Endothelial cell of umbilical vein (primary cell): ENCODE measurements at regions not wholly inside any gene's neighbourhood (a gene's known extent, or its start where the extent isn't known, plus 50 kb on each side); places are given as distances from the start of the nearest gene placed in this dataset.

Experiments used
- BruUV-seq: library from RNA; stranded (reverse); fragments of 400-500 nt; replicated peaks from 2 replicates; lab custom pipeline; 2021; lab: Mats Ljungman, UMichigan
- CTCF ChIA-PET: fragments of 300-600, 350-600 bp; sonication (Branson Sonifier 250); formaldehyde crosslinking; loops from one replicate; lab custom pipeline; 2021; ENCODE audit warnings: antibody characterized with exemption, inconsistent platforms; lab: Charles Lee
- POLR2A ChIA-PET: fragments of 300-600, 350-600 bp; sonication (Branson Sonifier 250); formaldehyde crosslinking; loops from one replicate; lab custom pipeline; 2021; ENCODE audit warnings: antibody characterized with exemption, inconsistent platforms; lab: Charles Lee
- DNase-seq: peaks from one replicate; pipeline ENCODE4 v3.0.0-alpha.2; 2011; ENCODE audit warnings: low read depth, low spot score
- FAIRE-seq: peaks from 2 replicates; lab custom pipeline; 2011; peaks lifted over from hg19 to GRCh38; lab: Jason Lieb, UNC
- H2AFZ ChIP-seq: 2 replicates; pipeline ENCODE4 v1.6.0; 2012; ENCODE audit warnings: low read depth, low read length, control low read depth, inconsistent platforms
- H3K27ac ChIP-seq: 2 replicates; pipeline ENCODE4 v1.5.1; 2011; ENCODE audit warnings: low read depth, mild to moderate bottlenecking, control low read depth, low read length, moderate library complexity; ENCODE audit not compliant: insufficient read depth
- H3K27me3 ChIP-seq, 2 experiments: 2 replicates each; pipeline versions ENCODE4 v1.6.0 to v1.6.1; 2011; ENCODE audit warnings: low read length in 2 of 2, mixed read lengths in 1 of 2; ENCODE audit not compliant: control insufficient read depth in 2 of 2, insufficient read depth in 2 of 2
- H3K36me3 ChIP-seq, 2 experiments: 2 replicates in 1 of 2; 3 replicates in 1 of 2; pipeline ENCODE4 v1.5.1; 2011; ENCODE audit warnings: low read length in 2 of 2, mild to moderate bottlenecking in 1 of 2, moderate library complexity in 1 of 2; ENCODE audit not compliant: control insufficient read depth in 2 of 2, insufficient read depth in 2 of 2; ENCODE audit errors: extremely low read depth in 1 of 2
- H3K4me1 ChIP-seq: 3 replicates; pipeline ENCODE4 v1.5.1; 2011; ENCODE audit warnings: mild to moderate bottlenecking, low read length; ENCODE audit not compliant: control insufficient read depth, insufficient read depth; ENCODE audit errors: extremely low read depth
- H3K4me2 ChIP-seq: 2 replicates; pipeline ENCODE4 v1.6.1; 2011; ENCODE audit warnings: low read length, control low read depth, mixed read lengths; ENCODE audit not compliant: insufficient read depth
- H3K4me3 ChIP-seq, 3 experiments: fragments of 200-600 bp in 1 of 3; sonication (generic), shearing (Covaris generic) in 1 of 3; replicated peaks in 1 of 3; 2 replicates each; pipeline ENCODE4 v1.5.1; 2011 to 2016; ENCODE audit warnings: control low read depth in 3 of 3, low read length in 3 of 3, mild to moderate bottlenecking in 2 of 3, inconsistent platforms in 1 of 3, low read depth in 1 of 3, moderate library complexity in 1 of 3; ENCODE audit not compliant: insufficient read depth in 1 of 3
- H3K79me2 ChIP-seq: 2 replicates; pipeline ENCODE4 v1.6.0; 2012; ENCODE audit warnings: low read length, inconsistent platforms; ENCODE audit not compliant: control insufficient read depth, insufficient read depth
- H3K9ac ChIP-seq: replicated peaks from 2 replicates; pipeline ENCODE3; 2011; ENCODE audit warnings: low read length, control low read depth; ENCODE audit not compliant: insufficient read depth; ENCODE audit errors: extremely low read depth
- H3K9me1 ChIP-seq: replicated peaks from 3 replicates; pipeline ENCODE4 v1.6.0; 2011; ENCODE audit warnings: mild to moderate bottlenecking, low read length; ENCODE audit not compliant: control insufficient read depth, insufficient read depth; ENCODE audit errors: extremely low read depth
- H3K9me3 ChIP-seq: replicated peaks from 2 replicates; pipeline ENCODE4 v1.5.1; 2012; ENCODE audit warnings: low read length, inconsistent platforms; ENCODE audit not compliant: control insufficient read depth, insufficient read depth
- H4K20me1 ChIP-seq: replicated peaks from 2 replicates; pipeline ENCODE3; 2011; ENCODE audit warnings: mild to moderate bottlenecking, low read length; ENCODE audit not compliant: control insufficient read depth, insufficient read depth; ENCODE audit errors: extremely low read depth
- EZH2 ChIP-seq: IDR thresholded peaks from 2 replicates; pipeline ENCODE4 v1.6.1; 2012; ENCODE audit warnings: borderline replicate concordance, low read depth, mild to moderate bottlenecking, moderate library complexity, low read length, inconsistent platforms; ENCODE audit not compliant: severe bottlenecking
- FOS ChIP-seq: IDR thresholded peaks from 2 replicates; pipeline ENCODE4 v1.6.1; 2011; ENCODE audit warnings: mild to moderate bottlenecking, low read length, moderate library complexity, borderline replicate concordance; ENCODE audit not compliant: insufficient read depth
- GATA2 ChIP-seq: IDR thresholded peaks from 2 replicates; pipeline ENCODE4 v1.7.0; 2011; ENCODE audit warnings: low read depth, mild to moderate bottlenecking, moderate library complexity, mixed read lengths, low read length; ENCODE audit not compliant: insufficient read length, insufficient read depth
- MYC ChIP-seq: IDR thresholded peaks from one replicate; pipeline ENCODE4 v1.6.1; 2011; ENCODE audit warnings: mild to moderate bottlenecking, low read depth, low read length
- POLR2A ChIP-seq: IDR thresholded peaks from 2 replicates; pipeline ENCODE4 v1.6.1; 2012; ENCODE audit warnings: low read depth, mild to moderate bottlenecking, control low read depth, low read length
- POLR2AphosphoS5 ChIP-seq: IDR thresholded peaks from 2 replicates; pipeline ENCODE4 v1.6.1; 2012; ENCODE audit warnings: low read depth, mild to moderate bottlenecking, control low read depth, low read length, moderate library complexity; ENCODE audit not compliant: insufficient read depth
- dilution Hi-C: fragments of 300-500 bp; cut with MboI; formaldehyde crosslinking; loops from one replicate; pipeline ENCODE4 v1.15.0; 2019; ENCODE audit warnings: low sequenced_read_pairs; ENCODE audit not compliant: extremely low pct_ligation_motif_present
- intact Hi-C: fragments of 100-400 bp; cut with micrococcal nuclease; formaldehyde crosslinking; loops from one replicate; pipeline ENCODE4 v1.10.0; 2022
- TF ChIP-seq, protein P1 (sequence below): IDR thresholded peaks from 2 replicates; pipeline ENCODE4 v1.6.1; 2011; ENCODE audit not compliant: insufficient read depth, insufficient read length
- TF ChIP-seq, protein P2 (sequence below), 2 donors: IDR thresholded peaks; 1 replicate in 1 of 2; 2 replicates in 1 of 2; pipeline ENCODE4 v1.5.1; 2011; ENCODE audit warnings: low read length in 2 of 2, mild to moderate bottlenecking in 2 of 2, moderate library complexity in 2 of 2, control low read depth in 1 of 2, inconsistent platforms in 1 of 2, low read depth in 1 of 2; ENCODE audit not compliant: insufficient read depth in 1 of 2; ENCODE audit errors: extremely low read depth in 1 of 2

DNA sequence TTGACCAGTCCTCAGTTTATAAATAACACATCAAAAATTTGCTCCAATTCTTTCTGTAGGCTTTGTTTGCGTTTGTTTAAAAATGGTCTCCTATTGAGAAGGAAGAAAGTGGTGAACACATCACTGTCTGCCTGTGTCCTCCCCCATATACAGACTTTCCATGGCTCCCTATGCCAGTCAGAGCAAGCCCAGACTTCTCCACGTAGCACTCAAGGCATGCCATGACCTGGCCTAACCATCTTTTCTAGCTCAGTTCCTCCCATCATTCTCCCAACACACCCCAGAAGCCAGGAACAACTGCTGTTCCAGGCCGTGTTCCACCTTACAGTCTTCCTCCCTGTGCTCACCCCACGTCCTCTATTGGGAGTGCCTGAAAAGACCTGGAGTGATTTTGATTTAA is 129.6 kb upstream of the ZNF618 start:
- TF ChIP-seq POLR2AphosphoS5 (no peak), POLR2A (no peak), EZH2 (no peak), FOS (no peak), MYC (no peak), GATA2 (no peak)
- TF ChIP-seq, protein P1, sequence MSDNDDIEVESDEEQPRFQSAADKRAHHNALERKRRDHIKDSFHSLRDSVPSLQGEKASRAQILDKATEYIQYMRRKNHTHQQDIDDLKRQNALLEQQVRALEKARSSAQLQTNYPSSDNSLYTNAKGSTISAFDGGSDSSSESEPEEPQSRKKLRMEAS: no peak
- TF ChIP-seq, protein P2, sequence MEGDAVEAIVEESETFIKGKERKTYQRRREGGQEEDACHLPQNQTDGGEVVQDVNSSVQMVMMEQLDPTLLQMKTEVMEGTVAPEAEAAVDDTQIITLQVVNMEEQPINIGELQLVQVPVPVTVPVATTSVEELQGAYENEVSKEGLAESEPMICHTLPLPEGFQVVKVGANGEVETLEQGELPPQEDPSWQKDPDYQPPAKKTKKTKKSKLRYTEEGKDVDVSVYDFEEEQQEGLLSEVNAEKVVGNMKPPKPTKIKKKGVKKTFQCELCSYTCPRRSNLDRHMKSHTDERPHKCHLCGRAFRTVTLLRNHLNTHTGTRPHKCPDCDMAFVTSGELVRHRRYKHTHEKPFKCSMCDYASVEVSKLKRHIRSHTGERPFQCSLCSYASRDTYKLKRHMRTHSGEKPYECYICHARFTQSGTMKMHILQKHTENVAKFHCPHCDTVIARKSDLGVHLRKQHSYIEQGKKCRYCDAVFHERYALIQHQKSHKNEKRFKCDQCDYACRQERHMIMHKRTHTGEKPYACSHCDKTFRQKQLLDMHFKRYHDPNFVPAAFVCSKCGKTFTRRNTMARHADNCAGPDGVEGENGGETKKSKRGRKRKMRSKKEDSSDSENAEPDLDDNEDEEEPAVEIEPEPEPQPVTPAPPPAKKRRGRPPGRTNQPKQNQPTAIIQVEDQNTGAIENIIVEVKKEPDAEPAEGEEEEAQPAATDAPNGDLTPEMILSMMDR (IDR thresholded peaks at IDR 0.05; ENCODE audit: extremely low read depth in 1 of 2, insufficient read depth in 1 of 2, low read depth in 1 of 2, low read length in 2 of 2): no peak
- ChIA-PET CTCF (interaction anchor here (1.3 kb wide), 1 partner anchor 312 kb away, joined by 3 read pairs; no protein-coding TSS in a partner anchor), POLR2A (no interaction called here)
- no peak overlapping the region for H3K9ac ChIP-seq
- H3K4me3 ChIP-seq: no peak overlapping the region
- no peak overlapping the region for H3K27ac ChIP-seq
- intact Hi-C loops: no loop called here
- no peaks in the 10 kb centered on the region for H3K79me2 ChIP-seq
- H3K9me1 ChIP-seq: no peaks in the 10 kb centered on the region
- H4K20me1 ChIP-seq: no peaks in the 10 kb centered on the region
- H2AFZ ChIP-seq: no peak overlapping the region
- BruUV-seq: no TSS peak
- dilution Hi-C loops: no loop called here
- H3K27me3 ChIP-seq: peaks cover 9 to 35% of the 10 kb centered on the region in 2 experiments
- FAIRE-seq (no peak), DNase-seq (no peak)
- H3K36me3 ChIP-seq: no peaks in the 10 kb centered on the region
- no peaks in the 10 kb centered on the region for H3K4me1 ChIP-seq
- no peak overlapping the region for H3K4me2 ChIP-seq
- no peaks in the 10 kb centered on the region for H3K9me3 ChIP-seq
